Neural cell (in vitro differentiated cells): ENCODE measurements at regions not wholly inside any gene's neighbourhood (a gene's known extent, or its start where the extent isn't known, plus 50 kb on each side); places are given as distances from the start of the nearest gene placed in this dataset.

Experiments used
- EP300 ChIP-seq: fragments of 450-650 bp; conservative IDR thresholded peaks from 2 replicates; pipeline ENCODE4 v1.6.1; 2014; ENCODE audit warnings: antibody characterized with exemption, mild to moderate bottlenecking, moderate library complexity; ENCODE audit not compliant: poor library complexity, severe bottlenecking
- EZH2 ChIP-seq: fragments of 200-600, 300-800 bp; shearing (Covaris generic), sonication (generic); IDR thresholded peaks from 2 replicates; pipeline ENCODE4 v1.6.1; 2014; ENCODE audit warnings: antibody characterized with exemption, low read length, borderline replicate concordance, mild to moderate bottlenecking; ENCODE audit not compliant: insufficient read depth, poor library complexity, severe bottlenecking
- TF ChIP-seq, protein P1 (sequence below): fragments of 450-650 bp; IDR thresholded peaks from 2 replicates; pipeline ENCODE4 v1.5.1; 2014; ENCODE audit warnings: antibody characterized with exemption, mild to moderate bottlenecking, moderate library complexity; ENCODE audit not compliant: poor library complexity, severe bottlenecking

DNA sequence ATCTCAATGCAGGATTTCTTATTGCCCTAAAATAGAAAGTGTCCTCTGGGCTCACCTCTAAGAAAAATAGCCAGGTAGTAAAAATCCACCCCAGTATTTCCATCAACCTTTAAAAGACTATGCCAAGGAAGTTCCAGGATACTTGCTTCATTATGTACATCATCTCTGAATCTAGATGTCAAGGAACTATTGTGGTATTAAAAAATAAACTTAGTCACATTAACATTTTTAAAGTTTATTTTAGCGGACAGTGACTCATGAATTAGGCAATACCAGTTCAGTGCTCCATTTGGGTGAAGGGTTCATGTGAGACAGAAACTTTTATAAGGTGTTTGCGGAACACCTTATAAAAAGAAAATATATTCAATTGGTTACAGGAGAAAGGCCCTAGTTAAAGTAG lies 209.2 kb downstream of the ADAM29 start:
- TF ChIP-seq, protein P1, sequence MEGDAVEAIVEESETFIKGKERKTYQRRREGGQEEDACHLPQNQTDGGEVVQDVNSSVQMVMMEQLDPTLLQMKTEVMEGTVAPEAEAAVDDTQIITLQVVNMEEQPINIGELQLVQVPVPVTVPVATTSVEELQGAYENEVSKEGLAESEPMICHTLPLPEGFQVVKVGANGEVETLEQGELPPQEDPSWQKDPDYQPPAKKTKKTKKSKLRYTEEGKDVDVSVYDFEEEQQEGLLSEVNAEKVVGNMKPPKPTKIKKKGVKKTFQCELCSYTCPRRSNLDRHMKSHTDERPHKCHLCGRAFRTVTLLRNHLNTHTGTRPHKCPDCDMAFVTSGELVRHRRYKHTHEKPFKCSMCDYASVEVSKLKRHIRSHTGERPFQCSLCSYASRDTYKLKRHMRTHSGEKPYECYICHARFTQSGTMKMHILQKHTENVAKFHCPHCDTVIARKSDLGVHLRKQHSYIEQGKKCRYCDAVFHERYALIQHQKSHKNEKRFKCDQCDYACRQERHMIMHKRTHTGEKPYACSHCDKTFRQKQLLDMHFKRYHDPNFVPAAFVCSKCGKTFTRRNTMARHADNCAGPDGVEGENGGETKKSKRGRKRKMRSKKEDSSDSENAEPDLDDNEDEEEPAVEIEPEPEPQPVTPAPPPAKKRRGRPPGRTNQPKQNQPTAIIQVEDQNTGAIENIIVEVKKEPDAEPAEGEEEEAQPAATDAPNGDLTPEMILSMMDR: no peak
- TF ChIP-seq EP300: no peak
- TF ChIP-seq EZH2: no peak
